GDM1 (cell line): ENCODE measurements at regions not wholly inside any gene's neighbourhood (a gene's known extent, or its start where the extent isn't known, plus 50 kb on each side); places are given as distances from the start of the nearest gene placed in this dataset.

ENCODE experiments used
- DNase-seq: peaks from one replicate; lab custom pipeline; 2025; lab: John Stamatoyannopoulos, UW

DNA sequence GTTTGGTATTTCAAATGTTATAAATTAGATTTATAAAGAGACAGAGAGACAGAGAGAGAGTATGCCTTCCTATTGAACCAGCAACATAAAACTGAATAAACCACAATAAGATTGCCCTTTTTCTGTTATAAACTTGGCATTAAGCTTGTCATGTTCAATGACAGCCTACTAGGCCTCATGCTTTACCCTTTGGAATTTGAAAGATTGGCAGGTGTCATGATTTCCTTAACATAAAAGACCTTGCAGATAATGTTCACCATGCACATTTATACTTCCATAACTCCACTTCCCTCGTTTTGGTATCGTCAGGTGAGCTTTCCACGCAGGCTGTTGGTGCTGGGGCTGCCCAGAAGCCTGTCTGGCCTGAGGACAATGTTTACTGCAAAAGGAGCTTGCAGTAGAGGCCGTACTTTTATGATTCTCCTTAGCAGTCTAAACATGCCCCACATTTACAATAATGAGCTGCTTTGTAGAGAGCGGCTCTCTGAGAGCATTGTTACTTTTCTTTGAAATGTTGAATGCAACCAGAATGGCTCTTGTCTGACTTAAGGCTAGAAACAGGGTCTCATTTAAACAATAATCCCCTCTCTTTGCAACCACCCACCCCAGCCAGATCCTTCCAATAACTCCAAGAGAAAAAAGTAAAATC, 379.1 kb upstream of the ATP5MC3 start:
- no peak for DNase-seq

DNA sequence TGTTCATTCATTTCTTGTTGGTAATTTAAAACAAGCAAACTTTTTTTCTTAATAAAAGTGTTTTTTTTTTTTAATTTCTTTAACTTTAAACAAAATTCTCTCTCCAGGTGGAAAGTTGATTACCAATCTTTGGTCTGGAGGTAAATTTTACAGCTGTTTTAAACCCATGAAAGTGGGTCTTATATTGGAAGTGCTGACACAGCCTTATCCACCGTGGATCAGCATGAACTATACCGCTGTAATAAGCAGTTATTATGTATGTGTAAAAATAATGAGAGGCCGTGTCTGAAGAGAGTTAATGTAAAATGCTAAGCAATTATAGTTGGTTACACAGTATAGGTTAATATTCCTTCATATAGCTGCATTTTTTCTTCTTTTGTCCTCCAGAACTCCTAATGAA, 378.1 kb upstream of the ATP5MC3 start:
- DNase-seq = no peak

DNA sequence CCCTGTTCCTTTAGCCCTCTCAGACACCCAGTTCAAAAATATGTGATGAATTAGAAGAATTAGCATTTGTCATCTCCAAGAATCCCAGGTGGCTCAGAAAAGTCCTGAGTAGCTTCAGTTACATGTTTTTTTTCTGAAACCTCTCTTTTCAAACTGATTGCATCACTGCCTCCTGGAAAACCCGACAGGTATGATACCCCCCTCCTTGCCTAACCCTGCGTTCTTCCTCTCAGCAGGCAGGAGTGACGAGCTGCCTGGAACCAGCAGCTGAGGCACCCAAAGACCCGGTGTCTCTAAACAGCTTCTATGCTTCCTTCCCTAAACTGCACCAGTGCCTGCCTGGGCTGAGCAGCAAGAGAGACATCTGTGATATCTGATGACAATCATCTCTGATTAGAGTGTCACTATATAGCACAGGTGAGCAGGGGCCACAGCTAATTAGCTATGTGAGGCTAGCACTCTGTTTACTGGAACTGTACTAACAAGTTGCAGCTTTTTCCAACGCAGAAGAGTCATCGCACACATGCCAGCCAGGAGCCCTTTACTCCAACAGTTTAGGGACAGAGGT, 376.4 kb upstream of the ATP5MC3 start:
- DNase-seq = no peak

DNA sequence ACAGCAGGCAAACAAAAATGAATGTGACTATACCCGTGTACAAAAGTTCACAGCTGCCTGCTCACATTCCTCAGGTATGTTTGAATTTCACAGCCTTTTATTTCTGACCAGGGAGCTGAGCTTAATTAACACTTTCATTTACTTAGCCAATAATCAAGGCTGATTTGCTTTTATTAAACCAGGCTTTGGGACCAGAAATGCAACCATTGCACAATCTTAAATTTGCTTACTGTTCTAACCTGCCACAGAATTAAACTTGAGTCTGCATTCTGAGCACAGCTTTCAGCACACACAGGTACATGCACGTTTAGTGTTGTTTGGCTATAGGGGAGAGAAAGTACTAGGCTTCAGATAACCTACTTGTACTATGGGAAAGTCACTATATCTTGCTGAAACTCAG, 372.4 kb upstream of the ATP5MC3 start:
- no peak for DNase-seq

DNA sequence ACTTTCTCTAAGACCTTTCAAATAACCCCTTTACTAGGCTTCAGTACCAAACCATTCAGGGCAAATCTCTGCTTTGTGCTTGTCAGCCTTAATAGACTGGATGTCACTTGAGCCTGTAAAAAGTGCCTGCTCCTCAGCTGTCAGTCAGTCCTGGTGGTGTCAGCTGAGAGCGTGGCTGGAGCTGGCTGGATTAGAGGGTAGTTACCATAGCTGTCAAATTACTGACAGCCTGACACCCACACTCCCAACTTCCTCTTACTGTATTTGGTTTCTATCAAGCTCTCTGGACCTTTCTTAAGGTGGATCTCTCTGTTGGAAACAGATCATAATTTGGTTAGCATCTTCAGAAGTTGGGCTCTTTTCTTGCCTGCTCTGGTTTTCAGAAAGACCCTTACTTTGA, 371.4 kb upstream of the ATP5MC3 start:
- no peak for DNase-seq

DNA sequence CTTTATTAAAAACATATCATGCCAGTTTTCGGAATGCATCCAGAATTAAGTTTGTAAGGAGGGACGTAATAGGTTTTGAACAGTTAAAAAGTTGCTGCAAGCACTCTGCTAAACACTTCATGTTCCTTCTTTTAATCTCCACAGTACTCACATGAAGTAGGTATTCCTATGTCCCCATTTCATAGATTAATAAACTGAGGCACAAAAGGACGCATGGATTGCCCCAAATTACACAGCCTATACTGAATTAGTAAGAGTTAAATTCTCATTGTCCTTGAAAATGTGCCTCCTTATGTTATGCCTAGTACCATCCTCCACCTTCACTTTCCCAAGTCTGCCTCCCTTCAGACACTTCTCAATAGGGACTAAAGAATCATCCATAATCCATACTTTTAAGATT, 358.9 kb upstream of the ATP5MC3 start:
- DNase-seq = no peak

DNA sequence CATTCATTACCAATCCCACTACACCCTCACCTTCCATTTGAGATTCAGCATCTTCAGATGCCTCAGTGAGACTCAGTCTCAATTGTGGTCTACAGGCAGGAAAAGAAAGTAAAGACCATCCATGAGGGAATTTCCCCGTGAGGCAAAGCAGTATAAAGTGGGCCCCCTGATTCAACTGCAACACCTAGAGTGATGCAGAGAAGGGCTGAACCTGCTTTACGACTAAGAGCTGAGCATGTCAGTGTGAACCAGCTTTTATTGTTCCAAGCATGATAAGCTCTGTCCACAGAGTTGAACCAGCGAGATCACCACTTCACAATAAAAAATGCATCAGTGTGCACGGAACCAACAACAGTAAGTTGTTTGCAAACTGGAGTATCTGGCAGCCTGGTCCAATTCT, 357.6 kb upstream of the ATP5MC3 start:
- DNase-seq = no peak

DNA sequence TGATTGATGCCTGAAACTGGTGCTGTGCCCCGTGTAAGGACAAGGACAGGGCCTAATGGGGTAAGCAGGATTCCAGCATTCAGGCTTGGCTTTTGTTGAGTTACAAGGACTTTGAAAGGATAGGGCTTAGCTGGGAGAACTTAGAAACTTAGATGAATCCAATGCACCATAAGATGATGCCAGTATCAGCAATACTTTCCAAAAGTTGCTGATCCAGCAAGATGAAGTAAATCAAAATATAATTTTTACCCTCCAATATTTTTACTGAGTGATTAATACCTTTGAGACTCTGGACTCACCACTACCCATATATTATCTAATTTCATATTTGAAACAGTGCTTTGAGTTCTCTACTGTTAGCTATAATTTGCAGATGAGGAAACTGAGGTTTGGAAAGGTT, 354.5 kb upstream of the ATP5MC3 start:
- no peak for DNase-seq

DNA sequence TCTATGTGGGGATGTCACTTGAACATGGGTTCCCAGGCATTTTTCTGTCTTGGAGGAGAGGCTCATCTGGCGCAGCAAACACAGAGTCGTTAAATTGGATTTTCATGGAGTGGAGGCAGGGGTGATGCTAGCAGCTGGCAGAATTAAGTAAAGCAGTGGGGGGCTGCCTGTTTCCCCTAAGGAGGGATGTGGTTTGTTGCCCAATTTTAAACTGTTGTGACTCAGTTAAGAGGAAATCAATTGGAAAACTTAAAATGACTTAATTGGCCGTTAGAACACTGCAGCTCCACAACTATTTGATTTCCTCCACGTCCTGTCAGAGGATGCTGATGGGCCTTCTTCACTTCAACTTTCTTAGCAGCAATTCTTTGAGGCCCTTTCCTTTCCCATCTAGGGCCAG, 354.1 kb upstream of the ATP5MC3 start:
- DNase-seq = no peak

DNA sequence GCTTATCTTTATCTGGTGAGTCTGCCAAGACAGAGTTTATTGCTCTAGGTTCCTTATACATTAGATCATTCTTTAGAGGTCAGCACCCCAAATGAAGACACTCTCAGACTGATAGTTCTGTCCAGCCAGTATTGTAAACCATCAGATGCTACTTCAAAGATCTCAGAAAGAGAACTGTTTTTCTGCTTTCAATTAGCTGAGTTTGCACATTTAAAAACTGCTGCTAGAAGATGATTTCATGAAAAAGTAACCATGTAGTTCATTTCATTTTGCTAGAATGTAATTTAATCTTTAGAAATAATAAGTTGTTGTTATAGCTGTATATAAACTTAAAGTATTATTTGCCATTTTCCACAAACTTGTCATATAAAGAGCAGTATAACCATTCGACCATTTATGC, 344.5 kb upstream of the ATP5MC3 start:
- DNase-seq = no peak

DNA sequence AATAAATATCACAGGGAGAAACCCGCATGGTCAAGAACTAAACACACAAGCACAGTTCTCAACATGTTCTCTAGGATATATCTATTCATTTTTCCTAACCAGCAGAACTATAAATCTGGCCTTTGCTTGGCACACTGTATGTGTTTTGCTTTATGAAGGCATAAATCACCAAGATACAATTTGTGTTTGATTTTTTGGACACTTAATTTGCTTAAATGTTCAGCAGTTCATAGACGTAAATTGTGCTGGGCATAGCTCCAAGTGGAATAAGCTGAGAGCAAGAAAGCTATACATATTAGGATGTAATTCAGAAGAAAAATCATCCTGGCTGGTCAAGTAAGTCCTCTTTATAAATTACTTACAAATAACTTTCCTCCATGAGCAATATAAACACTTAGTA, 341.5 kb upstream of the ATP5MC3 start:
- DNase-seq = no peak

DNA sequence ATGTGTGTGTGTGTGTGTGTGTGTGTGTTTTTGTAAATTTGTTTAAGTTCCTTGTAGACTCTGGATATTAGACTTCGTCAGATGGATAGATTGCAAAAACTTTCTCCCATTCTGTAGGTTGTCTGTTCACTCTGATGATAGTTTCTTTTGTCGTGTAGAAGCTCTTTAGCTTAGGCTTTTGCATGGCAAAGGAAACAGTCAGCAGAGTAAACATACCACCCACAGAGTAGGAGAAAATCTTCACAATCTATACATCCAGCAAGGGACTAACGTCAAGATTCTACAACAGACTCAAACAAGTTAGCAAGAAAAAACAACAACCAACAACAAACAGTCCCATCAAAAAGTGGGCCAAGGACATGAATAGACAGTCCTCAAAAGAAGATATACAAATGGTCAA, 336.7 kb upstream of the ATP5MC3 start:
- DNase-seq = no peak

DNA sequence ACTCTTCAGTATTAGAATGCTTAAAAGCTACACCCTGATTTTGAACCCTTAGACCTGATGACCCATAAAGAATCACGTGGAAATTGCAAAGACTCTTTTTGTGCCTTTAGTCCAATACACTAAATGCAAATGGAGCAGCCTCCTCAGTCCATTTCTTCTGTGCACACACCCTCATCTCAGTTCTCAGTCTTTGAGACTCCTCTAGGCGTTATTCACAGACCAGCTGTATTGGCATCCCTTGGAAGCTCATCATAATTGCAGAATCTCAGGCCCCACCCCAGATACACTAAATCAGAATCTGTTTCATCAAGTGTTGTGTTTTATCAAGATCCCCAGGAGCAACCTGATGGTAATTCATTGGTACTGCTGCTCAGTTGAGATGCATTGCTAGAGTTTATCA, 335.0 kb upstream of the ATP5MC3 start:
- no peak for DNase-seq

DNA sequence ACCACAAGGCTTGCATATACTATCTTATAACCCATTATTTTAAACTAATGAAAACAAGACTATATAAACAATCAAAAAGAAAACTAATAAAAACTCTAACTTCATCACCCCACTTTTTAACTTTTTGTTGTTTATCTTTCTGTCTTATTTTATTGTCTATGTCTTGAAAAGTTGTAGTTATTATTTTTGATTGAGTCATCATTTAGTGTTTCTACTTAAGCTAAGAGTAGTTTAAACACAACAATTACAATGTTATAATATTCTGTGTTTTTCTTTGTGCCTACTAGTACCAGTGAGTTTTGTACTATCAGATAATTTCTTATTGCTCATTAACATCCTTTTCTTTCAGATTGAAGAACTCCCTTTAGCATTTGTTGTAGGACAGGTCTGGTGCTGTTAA, 318.7 kb upstream of the ATP5MC3 start:
- DNase-seq = no peak

DNA sequence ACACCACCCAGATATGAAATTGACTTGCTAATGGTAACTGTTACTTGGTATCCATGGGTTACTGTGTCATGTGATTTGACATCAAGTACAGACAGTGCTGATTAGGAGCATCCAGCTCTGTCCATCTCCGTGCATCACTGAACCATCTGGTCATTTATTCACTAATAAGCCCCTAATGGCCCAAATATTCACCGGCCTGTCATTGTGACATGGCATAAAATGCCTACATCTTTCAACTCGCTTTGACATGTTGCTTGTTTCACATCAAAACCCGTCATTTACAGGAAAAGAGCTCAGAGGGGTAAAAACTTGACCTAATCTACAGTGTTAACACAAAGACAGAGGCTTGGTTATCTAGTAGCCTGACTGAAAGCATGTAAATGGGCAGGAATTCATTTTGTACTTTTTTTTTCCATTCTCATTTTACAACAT, 308.9 kb upstream of the ATP5MC3 start:
- no peak for DNase-seq

DNA sequence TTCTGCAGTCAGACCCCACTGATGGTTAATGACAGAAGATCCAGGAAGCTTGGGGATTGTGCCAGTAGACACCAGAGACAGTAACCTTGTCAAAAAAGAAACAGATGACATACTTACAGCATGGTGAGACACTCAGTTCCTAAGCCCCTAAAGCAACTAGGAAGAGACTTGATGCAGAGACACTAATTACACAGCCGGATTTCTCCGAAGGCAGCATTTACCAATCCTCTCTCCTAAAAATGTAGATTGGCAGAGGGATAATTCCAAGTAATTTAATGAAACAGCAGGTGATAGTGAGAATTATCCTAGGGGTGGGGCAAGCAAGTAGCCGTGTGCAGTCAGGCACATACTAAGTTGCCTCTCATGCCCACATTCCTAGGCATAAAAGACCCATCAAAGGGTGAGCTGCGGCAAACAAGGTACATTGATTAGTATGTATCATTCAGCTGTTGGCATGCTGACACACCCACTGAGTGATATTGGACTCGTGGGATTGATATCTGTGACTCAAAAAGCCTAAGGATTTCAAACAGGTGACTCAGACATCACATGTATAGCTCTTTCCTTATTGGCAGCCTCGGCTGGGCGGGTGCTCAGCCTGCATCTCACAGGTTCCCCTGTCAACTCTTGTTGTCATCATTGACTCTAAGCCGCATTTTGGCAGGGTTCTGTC, 296.7 kb upstream of the ATP5MC3 start:
- no peak for DNase-seq

DNA sequence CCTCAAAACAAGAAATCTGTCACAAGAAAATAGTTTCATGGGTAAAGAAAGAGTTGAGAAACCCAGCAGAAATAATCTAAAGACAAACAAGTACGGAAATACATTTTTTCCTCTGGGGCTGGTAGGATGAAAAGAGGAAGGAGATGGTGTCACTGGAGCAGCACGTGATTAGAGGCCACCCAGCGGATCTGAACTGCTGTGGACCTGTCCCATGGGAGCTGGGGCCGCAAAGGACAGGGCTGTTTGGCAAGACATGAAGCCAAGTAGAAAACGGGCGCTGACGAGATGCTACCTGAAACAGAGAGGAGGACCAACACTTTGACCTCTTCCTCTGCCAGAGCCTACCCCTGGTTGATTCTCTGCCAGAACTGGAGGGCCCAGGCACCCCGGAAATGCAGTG, 295.4 kb upstream of the ATP5MC3 start:
- no peak for DNase-seq

DNA sequence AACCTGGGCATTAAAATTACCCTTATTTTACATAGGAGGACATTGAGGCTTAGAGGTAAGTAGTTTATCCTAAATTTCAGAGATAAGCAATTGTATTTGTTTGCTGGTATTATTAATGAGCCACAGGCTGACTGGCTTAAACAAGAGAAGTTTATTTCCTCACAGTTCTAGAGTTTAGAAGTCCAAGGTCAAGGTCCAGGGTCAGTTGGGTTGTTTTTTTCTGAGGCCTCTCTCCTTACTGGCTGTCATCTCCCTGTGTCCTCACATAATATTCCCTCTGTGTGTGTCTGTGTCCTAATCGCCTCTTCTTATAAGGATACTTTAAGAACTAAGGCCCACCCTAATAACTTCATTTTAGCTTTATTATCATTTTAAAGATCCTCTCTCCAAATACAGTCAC, 294.9 kb upstream of the ATP5MC3 start:
- no peak for DNase-seq

DNA sequence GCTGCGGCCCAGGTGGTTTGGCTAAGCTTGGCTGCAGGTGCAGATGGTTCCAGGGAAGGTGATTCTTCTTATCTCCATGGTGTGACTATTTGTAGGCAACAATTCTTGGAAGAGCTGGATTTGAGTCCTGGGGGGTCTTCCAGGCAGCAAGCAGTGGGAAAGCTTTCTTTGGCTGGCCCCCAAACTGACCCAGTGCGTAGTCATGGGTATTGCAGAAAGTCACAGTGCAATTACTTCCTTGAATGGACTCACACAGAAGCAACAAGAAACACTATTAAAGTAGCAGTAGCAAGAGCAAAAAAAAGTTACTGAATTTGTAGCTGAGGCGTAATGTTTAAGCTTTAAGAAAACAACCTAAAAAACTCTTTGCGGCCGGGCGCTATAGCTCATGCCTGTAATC, 293.6 kb upstream of the ATP5MC3 start:
- DNase-seq = no peak

DNA sequence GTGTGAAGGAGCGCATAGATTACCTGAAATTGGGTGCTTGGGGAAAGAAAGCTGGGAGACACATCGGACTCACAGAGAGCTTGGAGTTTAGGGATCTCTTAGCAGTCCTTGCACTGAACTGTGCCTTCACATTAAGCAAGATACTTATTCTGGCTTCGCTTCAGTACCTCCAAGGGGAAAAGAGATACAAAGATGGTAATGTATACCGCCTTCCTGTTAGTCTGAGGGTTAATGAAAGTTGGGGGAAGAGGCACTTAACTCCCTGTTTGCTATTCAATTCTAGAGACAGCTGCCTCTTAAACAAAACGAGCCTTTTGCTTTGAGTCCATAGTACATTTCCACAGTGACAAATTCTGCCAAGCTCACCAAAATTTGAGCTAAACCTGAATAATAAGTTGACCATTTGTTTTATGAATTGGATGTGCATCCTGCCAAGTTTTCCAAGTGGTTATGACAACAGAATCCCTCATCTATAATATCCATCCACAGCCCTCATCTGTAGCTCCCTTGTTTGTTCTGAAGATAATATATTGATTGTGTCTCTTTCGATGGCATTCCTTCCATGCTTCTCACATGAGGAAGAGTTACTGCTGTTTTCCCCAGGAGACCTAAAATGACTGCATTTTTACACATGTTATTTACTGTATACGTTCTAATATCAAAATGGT, 287.1 kb upstream of the ATP5MC3 start:
- no peak for DNase-seq

DNA sequence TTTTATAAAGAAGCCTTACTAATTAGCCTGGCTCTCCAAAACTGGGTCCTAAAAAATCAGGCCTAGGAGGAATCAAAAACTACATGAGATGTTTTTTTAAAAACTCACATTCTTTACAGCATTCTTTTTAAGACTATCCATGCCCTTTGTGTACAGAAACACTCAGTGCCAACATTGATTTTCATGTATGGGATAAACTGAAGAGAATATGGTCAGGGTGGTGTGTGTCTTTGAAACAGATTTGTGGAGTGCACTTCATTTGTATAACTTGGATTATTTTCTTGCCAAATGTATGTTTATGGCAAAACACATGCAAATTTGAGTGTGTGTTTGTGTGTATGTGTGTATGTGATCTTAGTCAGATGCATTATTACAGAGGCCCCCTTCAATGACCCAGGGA, 283.6 kb upstream of the ATP5MC3 start:
- DNase-seq = no peak

DNA sequence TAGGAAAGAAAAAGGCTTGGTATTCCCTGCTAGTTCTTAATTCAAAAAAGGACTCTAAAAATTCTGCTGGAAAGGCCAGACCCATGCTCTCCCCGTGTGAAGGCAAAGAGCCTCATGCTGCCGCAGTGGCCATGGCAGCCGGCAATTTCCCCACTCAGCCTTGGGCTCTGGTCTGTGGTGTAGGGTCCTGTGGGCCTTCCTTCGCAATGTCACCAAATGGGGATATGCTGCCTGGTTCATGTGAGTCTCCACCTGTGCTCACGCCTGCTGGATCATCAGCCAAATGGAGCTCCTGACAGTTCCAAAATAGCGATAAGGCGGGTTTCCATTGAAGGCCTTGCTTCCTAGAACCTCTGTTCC, 282.8 kb upstream of the ATP5MC3 start:
- DNase-seq = no peak

DNA sequence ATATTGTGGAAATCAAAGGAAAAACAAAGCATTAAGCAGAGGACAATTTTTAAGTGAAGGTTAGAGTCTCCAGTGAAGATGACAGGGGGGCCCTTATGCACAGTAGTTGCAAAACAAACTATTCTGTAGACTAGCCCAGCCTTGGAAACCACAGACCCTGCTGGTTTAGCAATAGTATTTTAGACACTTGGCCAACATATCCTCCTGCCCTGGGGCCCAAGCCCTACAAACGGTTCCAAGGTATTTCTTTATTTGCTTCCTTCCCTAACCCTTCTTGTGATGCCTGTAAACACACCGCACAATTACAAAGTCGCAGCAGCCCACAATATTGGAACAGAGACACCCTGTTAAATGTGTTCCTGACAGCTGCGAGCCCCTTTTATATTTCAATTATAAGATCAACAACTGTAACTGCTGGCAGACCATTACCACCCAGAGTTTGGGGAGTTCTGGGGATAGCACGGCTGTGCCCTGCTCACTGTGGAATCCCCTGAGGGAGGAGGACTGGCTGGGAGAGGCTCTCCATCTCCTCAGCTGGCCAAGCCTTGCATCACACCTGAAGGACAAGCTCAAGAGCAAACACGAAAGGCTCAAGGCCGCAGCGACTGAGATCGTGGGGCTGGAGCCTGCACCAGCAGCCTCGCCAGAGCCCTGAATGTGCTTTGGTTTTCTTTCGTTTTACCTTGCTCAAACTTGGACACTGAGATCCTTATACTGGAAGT, 282.2 kb upstream of the ATP5MC3 start:
- no peak for DNase-seq
